HG03108 (cell line): ENCODE measurements at regions not wholly inside any gene's neighbourhood (a gene's known extent, or its start where the extent isn't known, plus 50 kb on each side); places are given as distances from the start of the nearest gene placed in this dataset.

Source experiments
- ATAC-seq: cut with Tn5 transposase; IDR thresholded peaks from one replicate; pipeline ENCODE4 v1.9.1; 2021; ENCODE audit warnings: moderate library complexity; ENCODE audit not compliant: unreplicated experiment

DNA sequence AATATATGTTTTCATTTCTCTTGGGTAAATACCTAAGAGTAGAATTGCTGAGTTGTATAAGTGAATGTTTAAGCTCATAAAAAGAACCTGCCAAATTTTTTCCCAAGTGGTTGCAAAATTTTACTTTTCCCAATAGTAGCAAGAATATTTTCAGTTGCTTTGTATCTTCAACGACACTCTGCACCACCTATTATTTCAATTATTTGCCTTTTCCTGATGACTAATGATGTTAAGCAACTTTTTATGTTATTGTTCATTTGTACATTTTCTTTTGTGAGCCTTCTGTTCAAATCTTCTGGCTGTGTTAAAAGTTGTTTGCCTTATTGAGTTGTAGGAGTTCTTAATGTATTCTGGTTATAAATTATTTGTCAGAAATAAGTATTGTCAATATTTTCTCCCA lies 299.1 kb upstream of the NRIP1 start:
- no peak for ATAC-seq

DNA sequence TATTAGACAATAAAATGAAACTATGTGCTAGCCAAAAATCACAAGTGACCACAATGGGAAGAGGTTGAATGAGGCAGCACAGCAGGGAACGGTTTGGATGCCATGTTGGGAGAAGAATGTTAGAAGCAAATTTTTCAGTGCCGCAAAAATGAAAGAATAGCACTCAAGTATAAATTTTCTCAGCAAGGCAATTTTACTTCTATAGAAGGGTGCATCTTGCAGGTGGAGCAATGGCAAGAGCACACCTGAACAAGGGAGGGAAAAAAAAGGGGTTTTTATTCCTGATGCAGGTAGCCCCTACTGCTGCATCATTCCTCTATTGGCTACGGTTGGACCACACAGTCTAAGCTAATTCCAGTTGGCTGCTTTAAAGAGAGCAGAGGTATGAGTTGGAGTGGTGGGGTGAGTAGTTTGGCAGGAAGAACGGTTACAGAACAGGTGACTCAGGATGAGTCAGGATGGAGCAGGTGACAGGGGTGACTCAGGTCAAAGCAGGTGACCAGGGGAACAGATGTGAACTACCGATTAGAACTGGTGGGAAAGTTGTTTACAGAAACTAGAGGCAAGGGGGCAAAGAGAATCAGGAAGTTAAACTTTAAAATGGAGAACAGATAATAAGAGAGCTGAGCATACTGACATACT lies 301.1 kb upstream of the NRIP1 start:
- no peak for ATAC-seq

DNA sequence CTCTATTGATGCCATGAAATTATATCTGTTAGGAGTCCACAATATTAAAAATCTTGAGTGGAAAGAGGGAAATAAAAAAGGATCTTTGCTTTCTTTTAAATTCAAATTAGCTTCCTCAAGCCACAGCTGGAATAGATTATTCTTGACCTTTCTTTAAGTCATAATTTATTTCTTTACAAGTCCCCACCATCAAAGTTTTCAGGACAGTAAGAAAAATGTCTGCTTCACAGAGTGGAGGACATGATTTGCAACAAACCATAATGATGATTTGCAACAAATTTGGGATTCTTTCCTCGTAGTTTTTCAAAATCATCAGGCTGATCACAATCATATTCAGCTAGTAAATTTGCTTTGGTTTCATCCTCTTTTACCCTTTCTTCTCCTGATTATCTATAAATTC lies 301.8 kb upstream of the NRIP1 start:
- no peak for ATAC-seq

DNA sequence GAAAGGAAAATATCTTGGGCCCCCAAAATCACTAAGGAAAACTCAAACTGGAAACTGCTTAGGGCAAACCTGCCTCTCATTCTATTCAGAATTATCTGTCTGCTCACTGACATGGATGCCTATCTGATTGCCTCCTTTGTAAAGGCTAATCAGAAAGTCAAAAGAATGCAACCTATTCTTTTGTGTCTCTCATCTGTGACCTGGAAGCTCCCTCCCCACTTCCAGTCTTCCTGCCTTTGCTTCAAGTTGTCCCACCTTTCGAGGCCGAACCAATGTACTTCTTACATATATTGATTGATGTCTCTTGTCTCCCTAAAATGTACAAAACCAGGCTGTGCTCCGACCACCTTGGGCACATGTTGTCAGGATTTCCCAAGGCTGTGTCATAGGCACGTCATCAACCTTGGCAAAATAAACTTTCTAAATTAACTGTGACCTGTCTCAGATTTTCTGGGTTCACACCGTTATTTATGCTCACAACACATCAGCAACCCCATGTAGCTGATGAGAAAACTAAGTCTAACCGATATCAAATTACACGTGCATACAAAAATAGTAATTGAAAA lies 302.3 kb upstream of the NRIP1 start:
- ATAC-seq, result no peak

DNA sequence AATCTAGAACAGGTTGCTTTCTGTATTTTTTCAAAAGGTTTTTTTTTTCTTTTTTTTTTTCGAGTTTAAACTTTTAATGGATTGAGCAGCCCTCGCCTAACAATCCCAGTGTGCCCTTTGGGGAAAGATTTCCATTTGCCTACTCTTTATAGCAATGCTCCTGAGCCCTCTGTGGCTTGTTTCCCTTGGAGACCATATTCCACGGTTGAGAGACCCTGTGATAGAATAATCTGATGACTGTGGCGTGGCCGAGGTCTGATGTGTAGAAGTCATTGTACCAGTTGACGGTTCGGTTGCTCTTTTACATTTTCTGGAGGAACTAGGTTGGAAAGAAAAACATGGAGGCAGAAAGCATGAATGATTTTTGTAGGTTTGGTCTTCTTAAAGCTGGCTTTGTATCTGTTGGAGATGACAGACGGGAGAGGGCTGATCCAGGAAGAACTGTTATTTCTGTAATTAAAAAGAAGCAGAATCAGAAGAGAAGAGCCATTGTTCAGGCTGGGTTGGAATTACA lies 305.7 kb upstream of the NRIP1 start:
- ATAC-seq, result no peak

DNA sequence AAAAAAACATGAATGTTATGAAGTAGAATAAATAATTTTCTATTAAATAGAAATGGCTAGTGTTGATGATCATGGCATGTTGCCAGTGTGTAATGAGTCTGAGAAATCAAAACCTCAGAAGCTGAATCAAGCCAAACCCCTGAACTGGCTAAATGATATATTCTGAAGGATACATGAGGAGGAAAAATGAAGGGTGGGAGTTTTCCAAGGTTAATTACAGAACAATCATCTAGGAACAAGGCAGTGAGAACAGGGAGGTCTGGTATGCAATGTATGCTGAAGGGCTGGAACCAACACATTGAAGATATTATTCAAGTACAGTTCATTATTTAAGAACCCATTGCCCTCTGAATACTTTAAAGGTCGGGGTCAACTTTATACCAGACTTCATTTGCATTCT lies 309.1 kb upstream of the NRIP1 start:
- ATAC-seq, result no peak

DNA sequence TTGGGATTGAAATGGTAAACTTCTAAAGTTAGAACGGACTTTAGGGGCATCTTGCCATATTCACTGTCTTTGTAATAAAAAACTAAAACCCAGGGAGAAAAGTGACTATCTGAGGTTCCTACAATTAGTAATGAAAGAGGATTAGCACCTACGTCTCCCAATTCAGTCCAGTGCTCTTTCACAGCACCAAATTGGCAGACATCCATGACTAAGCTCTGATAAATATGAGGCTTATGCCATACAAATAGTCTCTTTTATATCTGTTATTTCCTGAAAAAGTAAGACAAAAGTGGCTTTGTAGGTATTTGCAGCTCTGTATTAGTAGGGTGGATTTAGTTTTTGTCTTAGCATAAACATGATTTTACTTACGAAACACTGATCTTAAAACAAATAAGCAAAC lies 315.0 kb upstream of the NRIP1 start:
- ATAC-seq, result no peak

DNA sequence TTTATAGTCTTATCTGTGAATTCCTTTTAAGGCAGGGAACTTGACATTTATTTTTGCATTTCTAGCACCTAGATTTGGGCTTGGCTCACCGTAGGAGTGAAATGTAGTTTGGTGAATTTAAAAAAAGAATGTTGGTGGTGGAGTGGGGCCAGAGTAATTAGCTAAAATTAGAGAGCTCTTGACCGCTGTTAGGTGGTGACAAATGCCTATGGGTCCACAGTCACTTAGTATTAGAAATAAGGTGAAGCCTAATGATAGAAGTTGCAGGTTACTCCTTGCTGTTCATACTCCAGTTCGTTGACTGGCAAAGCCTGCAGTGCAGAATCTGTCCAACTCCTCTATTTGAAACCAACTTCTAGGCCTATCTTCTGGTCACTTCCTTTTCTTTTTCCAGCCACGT lies 318.8 kb upstream of the NRIP1 start:
- no peak for ATAC-seq

DNA sequence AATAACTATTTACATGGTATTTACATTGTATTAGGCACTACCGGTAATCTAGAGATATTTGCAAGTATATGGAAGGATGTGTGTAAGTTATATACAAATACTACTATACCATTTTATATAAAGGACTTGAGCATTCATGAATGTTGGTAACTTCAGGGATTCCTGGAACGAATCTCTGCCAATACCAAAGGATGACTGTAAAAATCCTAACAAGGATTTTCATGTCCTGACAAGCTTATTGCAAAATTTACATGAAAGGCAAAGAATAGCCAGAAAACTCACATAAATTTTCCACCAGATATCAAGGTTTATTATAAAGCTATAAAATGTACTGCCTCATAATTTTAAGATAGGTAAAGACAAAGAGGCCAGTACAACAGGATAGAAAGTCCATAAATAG lies 325.2 kb upstream of the NRIP1 start:
- no peak for ATAC-seq

DNA sequence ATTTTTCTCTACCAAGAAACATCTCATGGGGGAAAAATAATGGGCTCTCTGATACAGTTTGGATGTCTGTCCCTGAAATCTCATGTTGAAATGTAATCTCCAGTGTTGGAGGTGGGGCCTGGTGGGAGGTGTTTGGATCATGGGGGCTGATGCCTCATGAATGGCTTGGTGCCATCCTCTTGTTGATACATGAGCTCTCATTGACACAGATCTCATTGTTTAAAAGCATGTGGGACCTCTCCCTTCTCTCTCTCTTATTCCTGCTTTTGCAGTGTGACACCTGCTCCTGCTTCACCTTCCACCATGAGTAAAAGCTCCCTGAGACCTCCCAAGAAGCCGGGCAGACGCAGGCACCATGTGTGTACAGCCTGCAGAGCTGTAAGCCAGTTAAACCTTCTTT lies 332.5 kb upstream of the NRIP1 start:
- ATAC-seq, result no peak

DNA sequence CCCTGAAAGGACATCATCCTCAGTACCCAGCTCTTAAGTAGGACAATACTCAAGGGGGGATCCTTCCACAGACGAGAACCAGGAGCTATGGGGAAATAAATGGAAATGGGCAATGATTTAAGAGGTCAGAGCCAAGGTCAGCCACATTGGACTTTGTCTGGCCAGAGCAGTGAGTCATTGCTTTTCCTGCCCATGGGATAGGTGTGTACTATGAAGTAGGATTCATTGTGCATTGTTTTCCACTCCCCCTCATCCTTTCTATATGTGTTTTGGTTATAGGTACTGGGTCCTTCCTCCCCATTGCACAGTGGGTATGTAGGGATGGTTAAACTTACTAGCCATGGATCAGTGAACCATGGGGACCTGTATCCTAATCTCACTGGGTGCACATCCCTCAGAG lies 328.9 kb upstream of the USP25 start:
- ATAC-seq, result no peak

DNA sequence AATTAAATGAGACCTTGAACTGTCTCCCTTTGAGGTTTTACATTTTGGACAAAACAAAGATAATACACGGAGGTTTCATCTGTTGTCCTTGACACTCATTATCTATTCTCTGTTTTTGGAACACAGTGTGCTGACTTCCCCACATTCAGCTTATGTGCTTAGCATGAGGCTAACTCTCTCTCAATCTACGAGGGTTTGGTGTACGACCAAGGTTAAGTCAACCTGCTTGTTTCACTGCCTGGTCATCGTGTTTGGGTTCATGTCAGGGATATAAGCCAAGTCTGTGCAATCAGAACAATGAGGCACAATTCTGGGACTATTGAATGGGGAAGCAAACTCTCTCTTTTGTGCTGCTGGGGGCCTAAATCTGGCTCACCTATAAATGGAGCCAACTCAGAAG lies 328.5 kb upstream of the USP25 start:
- ATAC-seq, result no peak

DNA sequence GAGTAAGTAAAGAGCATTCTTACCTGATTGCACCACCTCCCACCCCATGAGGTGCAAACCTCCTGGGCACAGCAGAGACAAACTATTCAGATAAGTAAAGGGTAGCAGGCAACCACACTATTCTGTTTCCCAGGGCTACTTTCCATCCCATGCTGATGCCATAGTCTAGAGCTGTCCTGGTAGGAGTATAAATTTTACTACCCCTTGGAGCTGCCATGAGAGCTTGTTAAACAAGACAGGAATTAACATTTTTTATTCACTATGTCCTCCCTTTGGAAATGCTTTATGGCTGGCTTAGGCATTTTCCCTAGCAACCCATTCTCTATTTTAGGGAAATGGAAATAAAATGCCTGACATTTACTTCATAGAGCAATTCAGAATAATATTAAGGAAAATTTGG lies 324.6 kb upstream of the USP25 start:
- ATAC-seq, result no peak

DNA sequence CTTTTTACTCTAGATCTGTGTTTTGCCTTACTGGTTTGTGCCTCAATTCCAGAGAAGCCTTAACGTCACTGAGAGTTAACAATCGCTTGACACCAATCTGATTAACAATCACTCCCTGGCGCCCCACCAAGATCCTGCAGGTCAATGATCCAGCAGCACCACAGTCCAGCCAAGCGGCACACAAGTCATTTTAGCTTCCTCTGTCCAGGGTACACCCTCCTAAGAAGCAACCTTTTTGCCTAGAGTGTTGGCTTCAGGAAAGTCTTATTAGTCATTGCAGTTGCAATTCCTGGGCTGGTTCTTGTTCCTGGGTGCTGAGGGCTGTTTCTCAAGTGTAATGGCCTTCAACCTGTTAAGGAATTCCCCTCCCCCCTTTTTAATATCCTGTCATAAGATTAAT lies 323.0 kb upstream of the USP25 start:
- ATAC-seq, result no peak

DNA sequence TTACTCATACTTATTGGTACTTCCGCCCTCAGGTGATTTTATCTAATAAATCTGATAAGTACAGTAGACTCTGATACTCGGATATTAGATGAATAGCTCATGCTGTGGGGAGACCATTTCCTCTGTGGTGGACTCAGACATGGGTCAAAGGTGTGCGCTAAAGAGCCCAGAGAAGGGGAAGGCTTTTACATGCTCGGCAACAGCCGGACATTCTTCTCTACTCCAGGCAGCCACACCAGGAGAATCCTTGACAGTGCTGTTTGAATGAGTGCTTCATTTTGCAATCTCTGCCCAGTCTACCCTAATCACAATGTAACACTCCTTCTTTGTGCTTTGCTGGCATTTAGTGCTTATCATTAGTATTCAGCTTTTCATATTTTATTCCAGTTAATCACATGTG lies 322.2 kb upstream of the USP25 start:
- ATAC-seq, result no peak

DNA sequence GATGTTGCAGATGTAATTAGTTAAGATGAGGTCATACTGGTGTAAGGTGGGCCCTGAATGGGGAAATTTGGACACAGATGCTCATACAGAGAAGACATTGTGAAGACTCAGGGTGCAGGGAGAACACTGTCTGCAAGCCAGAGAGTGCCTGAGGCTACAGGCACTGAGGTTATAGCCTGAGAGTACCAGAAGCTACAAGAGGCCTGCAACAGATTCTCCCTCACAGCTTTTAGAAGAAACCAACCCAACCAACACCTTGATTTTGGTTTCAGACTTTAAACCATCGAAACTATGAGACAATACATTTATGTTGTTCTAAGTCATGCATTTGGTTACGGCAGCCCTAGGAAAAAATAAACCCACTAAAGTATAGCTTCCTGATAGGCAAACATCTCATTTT lies 321.7 kb upstream of the USP25 start:
- ATAC-seq, result no peak

DNA sequence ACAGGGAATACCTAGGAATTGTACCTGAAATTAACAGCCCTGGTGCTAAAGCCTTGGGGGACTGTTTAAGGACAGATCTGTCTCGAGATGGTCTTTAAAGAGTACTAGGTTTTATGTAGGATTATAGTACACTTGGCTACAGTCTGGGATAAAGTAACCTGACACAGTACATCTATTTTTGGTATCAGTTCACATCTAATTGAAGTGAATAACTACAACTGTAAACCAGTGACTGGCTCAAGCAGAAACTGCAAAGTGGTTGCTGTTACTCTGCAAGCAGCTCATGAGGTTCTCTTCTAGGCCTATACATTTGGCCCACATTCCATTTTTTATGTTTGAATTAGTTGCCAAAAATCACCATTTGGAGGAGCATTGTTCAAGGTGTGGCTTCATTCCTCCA lies 320.8 kb upstream of the USP25 start:
- no peak for ATAC-seq

DNA sequence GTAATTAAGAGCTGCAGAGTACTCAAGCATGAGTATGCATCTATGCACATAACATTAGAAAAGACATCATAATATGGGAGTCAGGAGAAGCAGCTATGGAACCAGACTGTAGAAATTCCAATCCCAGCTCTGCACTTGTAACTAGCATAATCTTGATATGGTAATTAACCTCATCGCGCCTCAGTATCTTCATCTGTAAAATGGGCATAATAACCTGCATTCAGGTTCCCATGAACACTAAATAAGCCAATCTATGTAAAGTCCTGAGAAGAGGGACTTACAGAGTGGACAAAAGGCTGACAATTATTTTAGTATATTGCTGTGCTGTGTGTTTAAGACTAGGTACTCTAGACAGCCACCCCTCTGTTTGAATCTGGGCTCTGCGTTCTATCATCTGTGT lies 318.9 kb upstream of the USP25 start:
- ATAC-seq, result no peak

DNA sequence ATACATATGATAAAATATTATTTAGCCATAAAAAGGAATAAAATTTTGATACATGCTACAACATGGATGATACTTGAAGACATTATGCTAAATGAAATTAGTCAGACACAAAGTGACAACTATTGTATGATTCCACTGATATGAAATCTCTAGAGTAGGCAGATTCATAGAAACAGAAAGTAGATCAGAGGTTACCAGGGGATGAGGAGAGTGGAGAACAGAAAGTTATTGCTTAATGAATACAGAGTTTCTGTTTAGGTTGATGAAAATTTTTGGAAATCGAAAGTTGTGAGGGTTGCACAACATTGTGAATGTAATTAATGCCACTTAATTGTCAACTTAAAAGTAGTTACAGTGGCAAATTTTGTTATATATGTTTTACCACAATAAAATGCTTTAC lies 315.7 kb upstream of the USP25 start:
- no peak for ATAC-seq

DNA sequence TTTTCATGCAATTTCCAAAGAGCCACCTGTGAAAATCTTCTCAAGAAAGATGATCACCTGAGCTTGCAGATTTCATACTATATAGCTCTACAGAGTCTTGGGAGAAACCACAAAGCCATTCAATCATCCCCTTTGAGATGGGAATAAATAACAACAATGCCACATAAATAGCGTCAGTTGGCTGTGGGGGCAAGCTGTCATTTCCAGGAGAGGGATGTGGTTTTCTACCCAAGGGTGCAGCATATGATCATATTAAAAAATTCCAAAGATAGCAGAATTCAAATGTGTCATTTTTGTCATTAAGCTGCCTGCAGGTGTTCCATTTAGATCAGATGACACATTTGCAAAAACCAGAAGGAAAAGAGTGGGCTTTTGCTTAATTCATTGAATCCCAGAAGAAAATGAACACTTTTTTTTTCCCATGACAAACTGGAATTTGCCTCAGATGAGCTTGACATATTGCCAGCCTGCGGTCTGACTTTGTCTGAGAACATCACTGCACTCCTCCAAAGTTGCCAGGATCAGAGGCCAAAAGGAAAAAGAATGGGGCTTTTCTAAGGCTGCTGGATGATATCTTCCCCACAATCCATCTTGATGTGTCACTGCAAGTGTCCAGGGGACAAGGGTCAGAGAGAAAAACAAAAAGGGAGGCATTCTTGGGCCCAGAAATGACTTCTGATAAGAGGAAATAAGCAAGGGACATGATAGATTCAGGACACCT lies 314.1 kb upstream of the USP25 start:
- ATAC-seq, result no peak

DNA sequence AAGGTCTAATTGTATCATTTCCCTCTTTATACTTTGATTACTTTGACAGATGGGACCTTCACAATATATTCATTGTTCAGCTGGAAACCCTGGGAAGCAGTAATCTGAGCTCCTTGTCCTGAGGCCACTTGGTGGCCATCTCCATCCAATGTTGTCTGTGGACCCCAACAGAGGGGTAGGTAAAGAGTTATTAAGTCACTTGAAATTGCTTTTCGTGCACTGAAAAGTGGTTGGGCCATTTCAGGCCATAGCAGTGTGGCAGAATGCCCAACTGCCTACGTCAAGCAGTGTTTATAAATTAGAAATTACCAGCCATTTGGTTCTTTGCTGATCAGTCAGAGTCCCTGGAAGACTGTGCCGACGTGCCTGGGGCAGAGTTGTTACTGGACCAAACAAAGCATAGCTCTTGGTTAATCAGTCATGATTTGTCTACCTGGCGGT lies 308.3 kb upstream of the USP25 start:
- ATAC-seq, result no peak

DNA sequence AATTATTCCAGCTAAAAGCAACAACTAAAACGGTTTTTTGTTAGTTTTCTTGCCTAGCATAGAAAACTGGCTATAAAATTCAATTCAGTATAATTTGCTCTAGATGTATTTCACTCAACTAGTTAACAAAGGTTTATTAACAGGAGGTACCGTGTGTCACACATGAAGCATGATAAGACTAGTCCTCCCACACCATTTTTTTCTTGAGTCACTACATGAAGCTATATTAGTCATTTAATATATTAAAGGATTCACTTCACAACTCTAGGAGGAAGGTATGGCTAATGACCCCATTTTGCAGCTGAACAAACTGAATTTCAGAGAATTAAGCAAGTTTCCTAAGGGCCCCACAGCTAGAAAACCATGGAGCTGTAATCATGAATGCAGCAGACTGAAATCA lies 307.8 kb upstream of the USP25 start:
- ATAC-seq, result no peak
